ENCODE measurements at regions not wholly inside any gene's neighbourhood (a gene's known extent, or its start where the extent isn't known, plus 50 kb on each side); places are given as distances from the start of the nearest gene placed in this dataset.

DNA sequence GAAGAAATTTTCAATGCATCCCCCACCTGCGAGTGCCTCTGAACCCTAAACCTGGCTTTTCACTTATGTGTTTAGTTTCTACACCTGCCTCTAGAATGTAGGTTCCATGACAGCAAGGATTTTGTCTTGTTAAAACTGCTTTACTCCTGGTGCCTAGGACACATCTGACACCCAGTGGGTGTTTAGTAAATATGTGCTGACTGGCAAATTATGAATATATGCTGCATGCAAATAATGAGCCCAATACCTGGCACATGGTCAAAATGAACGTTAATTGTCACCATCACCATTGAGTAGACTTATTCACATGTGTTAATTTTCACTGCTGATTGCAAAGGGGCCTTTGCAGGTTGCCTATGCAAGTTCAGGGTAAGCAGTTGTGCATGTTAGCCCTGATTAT is 249.9 kb upstream of the WWC1 start:
- H2AFZ ChIP-seq (ENCODE audit: control insufficient read depth, low read depth, low read length): no peak overlapping the region
- FAIRE-seq: no peak
- in situ Hi-C loops (cut with MboI) (no loop called here), intact Hi-C loops (cut with micrococcal nuclease; ENCODE audit: unreplicated experiment) (no loop called here)
- POLR2A ChIA-PET: no interaction called here
- no peaks in the 10 kb centered on the region for H3K36me3 ChIP-seq (ENCODE audit: control insufficient read depth in 2 of 2, insufficient read depth in 2 of 2, low read length in 1 of 2)
- H3K79me2 ChIP-seq (ENCODE audit: control insufficient read depth, insufficient read depth, low read length): no peaks in the 10 kb centered on the region
- H3K4me2 ChIP-seq (ENCODE audit: control insufficient read depth, insufficient read depth): no peak overlapping the region
- BruUV-seq (replicated peaks): no TSS peak
- peaks cover 1 to 3% of the 10 kb centered on the region in 2 experiments; a peak in 2 of 4 replicates for H3K27me3 ChIP-seq (replicated peaks in 1 of 2; ENCODE audit: control insufficient read depth in 2 of 2, insufficient read depth in 2 of 2, low read length in 1 of 2)
- CTCF ChIA-PET: no interaction called here
- RAD21 ChIA-PET (ENCODE audit: unreplicated experiment): no interaction called here
- H3K9ac ChIP-seq (ENCODE audit: control insufficient read depth, insufficient read depth, low read length): no peak overlapping the region
- WGBS (ENCODE audit: insufficient coverage, insufficient replicate concordance, low lambda C conversion rate, missing lambda C conversion rate): 18% methylated on average over 2 of the region's 2 CpGs
- DNase-seq (ENCODE audit: low read depth, low spot score): no peak
- no peaks in the 10 kb centered on the region for H3K4me1 ChIP-seq (ENCODE audit: control insufficient read depth, insufficient read depth, low read length)
- SMC1A ChIA-PET (ENCODE audit: uncharacterized antibody, unreplicated experiment): no interaction called here
- H3K27ac ChIP-seq (ENCODE audit: control insufficient read depth, insufficient read depth): no peak overlapping the region
- H3K4me3 ChIP-seq: no peak overlapping the region
- TF ChIP-seq PAX5 (IDR thresholded peaks at IDR 0.05; ENCODE audit: borderline replicate concordance, low read depth, low read length) (no peak), RCOR1 (conservative IDR thresholded peaks at IDR 0.05; ENCODE audit: low read depth, low read length) (no peak), SMC3 (IDR thresholded peaks at IDR 0.05; ENCODE audit: borderline replicate concordance, low read length) (no peak), FOXK2 (IDR thresholded peaks at IDR 0.05) (no peak), ZBTB40 (IDR thresholded peaks at IDR 0.05; ENCODE audit: borderline replicate concordance) (no peak), CTCF (IDR thresholded peaks at IDR 0.05 in 2 of 3, conservative IDR thresholded peaks at IDR 0.05 in 1 of 3; ENCODE audit: control insufficient read depth in 2 of 3, extremely low read depth in 1 of 3, insufficient read depth in 1 of 3, low read depth in 3 of 3, low read length in 3 of 3) (no peak), CHD2 (IDR thresholded peaks at IDR 0.05; ENCODE audit: borderline replicate concordance, low read depth, low read length) (no peak), EGR1 (IDR thresholded peaks at IDR 0.05; ENCODE audit: borderline replicate concordance in 1 of 2, low read depth in 2 of 2, low read length in 2 of 2) (no peak)
- TF ChIP-seq, protein P1, sequence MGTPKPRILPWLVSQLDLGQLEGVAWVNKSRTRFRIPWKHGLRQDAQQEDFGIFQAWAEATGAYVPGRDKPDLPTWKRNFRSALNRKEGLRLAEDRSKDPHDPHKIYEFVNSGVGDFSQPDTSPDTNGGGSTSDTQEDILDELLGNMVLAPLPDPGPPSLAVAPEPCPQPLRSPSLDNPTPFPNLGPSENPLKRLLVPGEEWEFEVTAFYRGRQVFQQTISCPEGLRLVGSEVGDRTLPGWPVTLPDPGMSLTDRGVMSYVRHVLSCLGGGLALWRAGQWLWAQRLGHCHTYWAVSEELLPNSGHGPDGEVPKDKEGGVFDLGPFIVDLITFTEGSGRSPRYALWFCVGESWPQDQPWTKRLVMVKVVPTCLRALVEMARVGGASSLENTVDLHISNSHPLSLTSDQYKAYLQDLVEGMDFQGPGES (IDR thresholded peaks at IDR 0.05): no peak
- TF ChIP-seq, protein P2, sequence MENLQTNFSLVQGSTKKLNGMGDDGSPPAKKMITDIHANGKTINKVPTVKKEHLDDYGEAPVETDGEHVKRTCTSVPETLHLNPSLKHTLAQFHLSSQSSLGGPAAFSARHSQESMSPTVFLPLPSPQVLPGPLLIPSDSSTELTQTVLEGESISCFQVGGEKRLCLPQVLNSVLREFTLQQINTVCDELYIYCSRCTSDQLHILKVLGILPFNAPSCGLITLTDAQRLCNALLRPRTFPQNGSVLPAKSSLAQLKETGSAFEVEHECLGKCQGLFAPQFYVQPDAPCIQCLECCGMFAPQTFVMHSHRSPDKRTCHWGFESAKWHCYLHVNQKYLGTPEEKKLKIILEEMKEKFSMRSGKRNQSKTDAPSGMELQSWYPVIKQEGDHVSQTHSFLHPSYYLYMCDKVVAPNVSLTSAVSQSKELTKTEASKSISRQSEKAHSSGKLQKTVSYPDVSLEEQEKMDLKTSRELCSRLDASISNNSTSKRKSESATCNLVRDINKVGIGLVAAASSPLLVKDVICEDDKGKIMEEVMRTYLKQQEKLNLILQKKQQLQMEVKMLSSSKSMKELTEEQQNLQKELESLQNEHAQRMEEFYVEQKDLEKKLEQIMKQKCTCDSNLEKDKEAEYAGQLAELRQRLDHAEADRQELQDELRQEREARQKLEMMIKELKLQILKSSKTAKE (IDR thresholded peaks at IDR 0.05; ENCODE audit: low read depth, poor library complexity, severe bottlenecking): no peak
- H4K20me1 ChIP-seq (ENCODE audit: control insufficient read depth, insufficient read depth): no peaks in the 10 kb centered on the region
- no peaks in the 10 kb centered on the region for H3K9me3 ChIP-seq (replicated peaks; ENCODE audit: control insufficient read depth, insufficient read depth, low read length)
- no peak for ATAC-seq

Measured in GM12878 (cell line).